ENCODE measurements at regions not wholly inside any gene's neighbourhood (a gene's known extent, or its start where the extent isn't known, plus 50 kb on each side); places are given as distances from the start of the nearest gene placed in this dataset.

- H2AFZ ChIP-seq (ENCODE audit: low read length), result no peak overlapping the region
- no peaks in the 10 kb centered on the region for H3K9me3 ChIP-seq (ENCODE audit: low read length)
- H3K4me3 ChIP-seq (ENCODE audit: low read depth, low read length, poor library complexity, severe bottlenecking), result no peak overlapping the region
- H3K4me1 ChIP-seq (ENCODE audit: insufficient read depth, low read length, severe bottlenecking), result no peaks in the 10 kb centered on the region
- H4K20me1 ChIP-seq (ENCODE audit: insufficient read depth, low read length), result no peaks in the 10 kb centered on the region
- TF ChIP-seq EZH2 (IDR thresholded peaks at IDR 0.05; ENCODE audit: borderline replicate concordance, low read length) (no peak), CTCF (IDR thresholded peaks at IDR 0.05; ENCODE audit: low read length) (no peak)
- no peak overlapping the region for H3K4me2 ChIP-seq (ENCODE audit: low read length)
- no peaks in the 10 kb centered on the region for H3K36me3 ChIP-seq (ENCODE audit: insufficient read depth, low read length)
- no peaks in the 10 kb centered on the region for H3K9me2 ChIP-seq (ENCODE audit: low read depth, low read length)
- no peaks in the 10 kb centered on the region for H3K27me3 ChIP-seq (ENCODE audit: insufficient read depth, low read length)
- no peak overlapping the region for H3K27ac ChIP-seq (ENCODE audit: low read depth, low read length, poor library complexity, severe bottlenecking)
- no peaks in the 10 kb centered on the region for H3F3A ChIP-seq (ENCODE audit: insufficient read depth, low read length)
- no peak overlapping the region for H3K9ac ChIP-seq (ENCODE audit: low read length)
- H3K79me2 ChIP-seq (ENCODE audit: insufficient read depth, low read length), result no peaks in the 10 kb centered on the region
These were observed 463.1 kb downstream of the PCDH7 start for GRCh38 chr4:31183256-31183655.

GRCh38 chr4:31185014-31185585 is 464.9 kb downstream of the PCDH7 start:
- no peaks in the 10 kb centered on the region for H3K4me1 ChIP-seq (ENCODE audit: insufficient read depth, low read length, severe bottlenecking)
- H3K27ac ChIP-seq (ENCODE audit: low read depth, low read length, poor library complexity, severe bottlenecking), result no peak overlapping the region
- H3K36me3 ChIP-seq (ENCODE audit: insufficient read depth, low read length), result no peaks in the 10 kb centered on the region
- no peak overlapping the region for H3K4me2 ChIP-seq (ENCODE audit: low read length)
- no peaks in the 10 kb centered on the region for H3K27me3 ChIP-seq (ENCODE audit: insufficient read depth, low read length)
- H3K9ac ChIP-seq (ENCODE audit: low read length), result no peak overlapping the region
- no peaks in the 10 kb centered on the region for H3F3A ChIP-seq (ENCODE audit: insufficient read depth, low read length)
- TF ChIP-seq CTCF (IDR thresholded peaks at IDR 0.05; ENCODE audit: low read length), result no peak
- no peak for TF ChIP-seq EZH2 (IDR thresholded peaks at IDR 0.05; ENCODE audit: borderline replicate concordance, low read length)
- no peaks in the 10 kb centered on the region for H4K20me1 ChIP-seq (ENCODE audit: insufficient read depth, low read length)
- no peaks in the 10 kb centered on the region for H3K9me3 ChIP-seq (ENCODE audit: low read length)
- no peaks in the 10 kb centered on the region for H3K9me2 ChIP-seq (ENCODE audit: low read depth, low read length)
- H3K79me2 ChIP-seq (ENCODE audit: insufficient read depth, low read length), result no peaks in the 10 kb centered on the region
- no peak overlapping the region for H3K4me3 ChIP-seq (ENCODE audit: low read depth, low read length, poor library complexity, severe bottlenecking)
- no peak overlapping the region for H2AFZ ChIP-seq (ENCODE audit: low read length)

GRCh38 chr4:31187979-31188378 is 467.8 kb downstream of the PCDH7 start:
- Histone ChIP-seq H3K9me2 (ENCODE audit: low read depth, low read length) (no peaks in the 10 kb centered on the region), H3K4me3 (ENCODE audit: low read depth, low read length, poor library complexity, severe bottlenecking) (no peak overlapping the region), H3K4me1 (ENCODE audit: insufficient read depth, low read length, severe bottlenecking) (no peaks in the 10 kb centered on the region), H3K79me2 (ENCODE audit: insufficient read depth, low read length) (no peaks in the 10 kb centered on the region), H3K27ac (ENCODE audit: low read depth, low read length, poor library complexity, severe bottlenecking) (no peak overlapping the region), H3K4me2 (ENCODE audit: low read length) (no peak overlapping the region), H4K20me1 (ENCODE audit: insufficient read depth, low read length) (no peaks in the 10 kb centered on the region), H3K27me3 (ENCODE audit: insufficient read depth, low read length) (no peaks in the 10 kb centered on the region), H3K36me3 (ENCODE audit: insufficient read depth, low read length) (no peaks in the 10 kb centered on the region), H3K9me3 (ENCODE audit: low read length) (no peaks in the 10 kb centered on the region), H3F3A (ENCODE audit: insufficient read depth, low read length) (no peaks in the 10 kb centered on the region), H3K9ac (ENCODE audit: low read length) (no peak overlapping the region), H2AFZ (ENCODE audit: low read length) (no peak overlapping the region)
- TF ChIP-seq EZH2 (IDR thresholded peaks at IDR 0.05; ENCODE audit: borderline replicate concordance, low read length), result no peak

- H3K9me2 ChIP-seq (ENCODE audit: low read depth, low read length), result no peaks in the 10 kb centered on the region
- no peaks in the 10 kb centered on the region for H3K4me1 ChIP-seq (ENCODE audit: insufficient read depth, low read length, severe bottlenecking)
- no peaks in the 10 kb centered on the region for H4K20me1 ChIP-seq (ENCODE audit: insufficient read depth, low read length)
- H2AFZ ChIP-seq (ENCODE audit: low read length), result no peak overlapping the region
- no peak overlapping the region for H3K4me2 ChIP-seq (ENCODE audit: low read length)
- H3K27me3 ChIP-seq (ENCODE audit: insufficient read depth, low read length), result no peaks in the 10 kb centered on the region
- H3F3A ChIP-seq (ENCODE audit: insufficient read depth, low read length), result no peaks in the 10 kb centered on the region
- no peak overlapping the region for H3K4me3 ChIP-seq (ENCODE audit: low read depth, low read length, poor library complexity, severe bottlenecking)
- H3K9me3 ChIP-seq (ENCODE audit: low read length), result no peaks in the 10 kb centered on the region
- H3K36me3 ChIP-seq (ENCODE audit: insufficient read depth, low read length), result no peaks in the 10 kb centered on the region
- TF ChIP-seq CTCF (IDR thresholded peaks at IDR 0.05; ENCODE audit: low read length) (no peak), EZH2 (IDR thresholded peaks at IDR 0.05; ENCODE audit: borderline replicate concordance, low read length) (no peak)
- no peak overlapping the region for H3K9ac ChIP-seq (ENCODE audit: low read length)
- no peaks in the 10 kb centered on the region for H3K79me2 ChIP-seq (ENCODE audit: insufficient read depth, low read length)
- no peak overlapping the region for H3K27ac ChIP-seq (ENCODE audit: low read depth, low read length, poor library complexity, severe bottlenecking)
These were observed 469.8 kb downstream of the PCDH7 start for GRCh38 chr4:31189938-31190337.

All from OCI-LY1 (cell line).